Stomach (tissue), 8 donors: ENCODE measurements at regions not wholly inside any gene's neighbourhood (a gene's known extent, or its start where the extent isn't known, plus 50 kb on each side); places are given as distances from the start of the nearest gene placed in this dataset.
A peak's percentile ranks its signal among the peaks of the same experiment; 100 is the strongest.

Experiments
- DNase-seq, 2 donors: peaks; one replicate each; pipeline versions ENCODE4 v3.0.0 to v3.0.0-alpha.2; 2013 to 2019
- H3K27ac ChIP-seq, 5 donors: fragments of 200-600 bp in 4 of 5; sonication (generic) in 4 of 5; one replicate each; pipeline ENCODE4 v1.5.1; 2013 to 2019; ENCODE audit warnings: mild to moderate bottlenecking in 1 of 5, moderate library complexity in 1 of 5
- H3K27me3 ChIP-seq, 3 donors: fragments of 200-600 bp; sonication (generic); one replicate each; pipeline ENCODE4 v1.5.1; 2017 to 2019; ENCODE audit warnings: mixed run types in 1 of 3
- H3K36me3 ChIP-seq, 4 donors: fragments of 200-600 bp; sonication (generic); 1 replicate in 3 of 4; 2 replicates in 1 of 4; pipeline ENCODE4 v1.5.1; 2016 to 2019
- H3K4me1 ChIP-seq, 4 donors: fragments of 200-600 bp; sonication (generic); one replicate each; pipeline ENCODE4 v1.5.1; 2016 to 2019
- H3K4me3 ChIP-seq, 4 donors: fragments of 200-600 bp; sonication (generic) in 3 of 4; one replicate each; pipeline ENCODE4 v1.5.1; 2016 to 2019; ENCODE audit warnings: mild to moderate bottlenecking in 1 of 4
- H3K9me3 ChIP-seq, 4 donors: fragments of 200-600 bp; sonication (generic); one replicate each; pipeline ENCODE4 v1.5.1; 2016 to 2019
- EP300 ChIP-seq: sonication (generic); formaldehyde crosslinking; IDR thresholded peaks from one replicate; pipeline ENCODE4 v1.6.1; 2017; ENCODE audit warnings: antibody characterized with exemption
- POLR2A ChIP-seq, 4 donors: fragments of 450-650 bp; IDR thresholded peaks; one replicate each; pipeline ENCODE4 v1.6.1; 2016; ENCODE audit warnings: antibody characterized with exemption in 4 of 4, control low read depth in 2 of 4, mild to moderate bottlenecking in 1 of 4, moderate library complexity in 1 of 4
- POLR2AphosphoS5 ChIP-seq, 3 donors: sonication (generic); formaldehyde crosslinking; IDR thresholded peaks; one replicate each; pipeline ENCODE4 v1.6.1; 2016; ENCODE audit warnings: antibody characterized with exemption in 3 of 3
- WGBS, 5 donors: extraction: QIAGEN DNeasy Blood & Tissue Kit in 3 of 5; methylation state at CpG; one replicate each; pipeline versions ENCODE4 v1.1.5 to v1.1.7; 2013 to 2018; 5-methylcytosine and 5-hydroxymethylcytosine counted together
- intact Hi-C: fragments of 100-400 bp; cut with DNase I; formaldehyde crosslinking; loops from one replicate; pipeline ENCODE4 v1.15.1; 2023; ENCODE audit warnings: low total_unique reads
- TF ChIP-seq, protein P1 (sequence below), 7 experiments: fragments of 450-650 bp in 4 of 7; fragments of 200-600 bp in 3 of 7; sonication (generic) in 3 of 7; IDR thresholded peaks; one replicate each; pipeline ENCODE4 v1.5.1; 2016 to 2019; ENCODE audit warnings: antibody characterized with exemption in 7 of 7, control low read depth in 2 of 7, mild to moderate bottlenecking in 1 of 7
- donor health status: healthy with polysubstance abuse.
- donor health status: Bipolar disorder and iron deficiency.
- donor health status: healthy.

DNA sequence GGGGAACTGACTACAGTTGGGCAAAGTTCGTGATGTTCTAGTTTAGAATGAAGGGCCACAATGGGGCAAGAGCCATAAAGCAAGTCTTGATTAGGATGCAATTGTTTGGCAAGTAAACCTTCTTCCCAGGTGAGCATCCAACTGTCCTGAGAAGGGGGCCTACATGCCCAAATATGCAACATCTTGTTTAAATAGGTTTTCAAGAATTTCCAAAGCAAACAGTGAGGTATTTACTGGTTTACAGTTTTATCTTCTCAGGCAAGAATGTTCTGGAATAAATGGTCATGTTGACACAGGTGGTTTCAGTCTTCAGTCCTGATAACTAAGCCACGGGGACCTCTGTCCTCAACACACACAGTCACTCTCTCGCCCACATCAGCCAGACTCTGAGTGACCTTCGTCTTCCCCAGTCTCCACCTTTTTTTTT is 90.3 kb upstream of the FAM174B start:
- H3K4me1 ChIP-seq: no peaks in the 10 kb centered on the region
- H3K27me3 ChIP-seq: no peaks in the 10 kb centered on the region
- H3K36me3 ChIP-seq: no peaks in the 10 kb centered on the region
- no peak for TF ChIP-seq POLR2AphosphoS5 (IDR thresholded peaks at IDR 0.05)
- no peak for TF ChIP-seq EP300
- no peak for TF ChIP-seq POLR2A (IDR thresholded peaks at IDR 0.05)
- TF ChIP-seq, protein P1, sequence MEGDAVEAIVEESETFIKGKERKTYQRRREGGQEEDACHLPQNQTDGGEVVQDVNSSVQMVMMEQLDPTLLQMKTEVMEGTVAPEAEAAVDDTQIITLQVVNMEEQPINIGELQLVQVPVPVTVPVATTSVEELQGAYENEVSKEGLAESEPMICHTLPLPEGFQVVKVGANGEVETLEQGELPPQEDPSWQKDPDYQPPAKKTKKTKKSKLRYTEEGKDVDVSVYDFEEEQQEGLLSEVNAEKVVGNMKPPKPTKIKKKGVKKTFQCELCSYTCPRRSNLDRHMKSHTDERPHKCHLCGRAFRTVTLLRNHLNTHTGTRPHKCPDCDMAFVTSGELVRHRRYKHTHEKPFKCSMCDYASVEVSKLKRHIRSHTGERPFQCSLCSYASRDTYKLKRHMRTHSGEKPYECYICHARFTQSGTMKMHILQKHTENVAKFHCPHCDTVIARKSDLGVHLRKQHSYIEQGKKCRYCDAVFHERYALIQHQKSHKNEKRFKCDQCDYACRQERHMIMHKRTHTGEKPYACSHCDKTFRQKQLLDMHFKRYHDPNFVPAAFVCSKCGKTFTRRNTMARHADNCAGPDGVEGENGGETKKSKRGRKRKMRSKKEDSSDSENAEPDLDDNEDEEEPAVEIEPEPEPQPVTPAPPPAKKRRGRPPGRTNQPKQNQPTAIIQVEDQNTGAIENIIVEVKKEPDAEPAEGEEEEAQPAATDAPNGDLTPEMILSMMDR (IDR thresholded peaks at IDR 0.05): no peak
- WGBS, 5 donors: 44 to 62% (median 53%) methylated on average over 4 of the region's 4 CpGs
- peak in 1 of 2 donors; percentile 17 for DNase-seq
- peaks cover 0 to 3% (median 0%) of the 10 kb centered on the region in 4 donors for H3K9me3 ChIP-seq
- no peak overlapping the region for H3K27ac ChIP-seq
- intact Hi-C loops: no loop called here
- no peak overlapping the region for H3K4me3 ChIP-seq

DNA sequence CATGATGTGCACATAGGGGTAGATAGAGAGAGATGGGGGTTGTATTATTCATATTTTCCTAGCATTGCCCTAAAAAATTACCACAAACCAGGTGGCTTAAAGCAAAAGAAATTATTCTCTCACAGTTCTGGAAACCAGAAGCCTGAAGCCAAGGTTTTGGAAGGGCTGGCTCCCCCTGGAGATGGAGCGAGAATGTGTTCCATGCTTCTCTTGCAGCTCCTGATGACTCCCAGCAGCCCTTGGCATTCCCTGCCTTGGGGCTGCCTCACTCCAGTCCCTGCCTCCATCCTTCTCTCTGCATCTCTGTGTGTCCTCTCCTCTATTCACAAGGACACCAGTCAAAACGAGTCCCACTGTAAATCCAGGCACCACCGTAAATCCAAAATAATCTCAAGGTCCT is 91.5 kb upstream of the FAM174B start:
- Histone ChIP-seq H3K4me3 (no peak overlapping the region), H3K4me1 (no peaks in the 10 kb centered on the region), H3K27me3 (no peaks in the 10 kb centered on the region), H3K9me3 (peaks cover 0 to 3% (median 0%) of the 10 kb centered on the region in 4 donors), H3K27ac (no peak overlapping the region), H3K36me3 (no peaks in the 10 kb centered on the region)
- 86 to 99% (median 94%) methylated on average over 3 of the region's 3 CpGs for WGBS, 5 donors
- DNase-seq: no peak
- TF ChIP-seq, protein P1 (IDR thresholded peaks at IDR 0.05): no peak
- no peak for TF ChIP-seq POLR2A (IDR thresholded peaks at IDR 0.05)
- TF ChIP-seq EP300: no peak
- no peak for TF ChIP-seq POLR2AphosphoS5 (IDR thresholded peaks at IDR 0.05)
- intact Hi-C loops: no loop called here

DNA sequence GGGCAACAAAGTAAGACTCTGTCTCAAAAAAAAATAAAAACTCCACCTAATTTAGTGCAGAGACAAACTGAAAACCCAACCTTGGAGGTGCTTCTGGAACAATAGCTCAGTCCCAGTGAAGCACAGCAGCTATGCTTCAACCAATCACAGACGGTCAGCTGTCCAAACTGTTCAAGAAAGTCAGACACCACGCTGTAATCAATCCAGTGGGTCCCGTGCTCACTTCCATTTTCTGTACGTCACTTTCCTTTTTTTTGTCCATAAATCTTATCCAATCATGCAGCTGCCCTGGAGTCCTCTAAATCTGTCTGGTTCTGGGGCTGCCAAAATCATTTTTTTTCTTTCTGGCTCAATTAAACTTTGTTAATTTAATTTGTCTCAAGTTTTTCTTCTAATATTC is 93.6 kb upstream of the FAM174B start:
- WGBS, 5 donors: 64 to 83% (median 73%) methylated on average over 4 of the region's 4 CpGs
- no peak for DNase-seq
- intact Hi-C loops: no loop called here
- Histone ChIP-seq H3K4me3 (no peak overlapping the region), H3K9me3 (no peaks in the 10 kb centered on the region), H3K27ac (no peak overlapping the region), H3K4me1 (no peaks in the 10 kb centered on the region), H3K36me3 (no peaks in the 10 kb centered on the region), H3K27me3 (no peaks in the 10 kb centered on the region)
- TF ChIP-seq POLR2A (IDR thresholded peaks at IDR 0.05) (no peak), EP300 (no peak), POLR2AphosphoS5 (IDR thresholded peaks at IDR 0.05) (no peak)

DNA sequence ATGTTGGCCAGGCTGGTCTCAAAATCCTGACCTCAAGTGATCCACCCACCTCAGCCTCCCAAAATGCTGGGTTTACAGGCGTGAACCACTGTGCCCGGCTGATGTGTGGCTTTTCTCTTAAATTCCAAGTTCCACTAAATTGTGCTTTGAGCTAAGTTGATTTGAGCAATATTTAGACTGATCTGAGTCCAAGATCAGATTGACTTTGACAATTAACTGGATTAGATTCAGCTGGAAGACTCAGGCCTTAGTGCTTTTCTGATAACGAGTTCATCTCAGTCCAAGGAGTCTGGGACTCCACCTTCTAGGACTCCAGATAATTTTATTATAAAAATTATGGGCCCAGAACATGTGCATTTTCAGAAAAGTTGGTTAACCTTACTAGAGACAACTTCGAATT is 94.4 kb upstream of the FAM174B start:
- TF ChIP-seq POLR2A (IDR thresholded peaks at IDR 0.05): no peak
- TF ChIP-seq EP300: no peak
- TF ChIP-seq, protein P1 (IDR thresholded peaks at IDR 0.05): no peak
- TF ChIP-seq POLR2AphosphoS5 (IDR thresholded peaks at IDR 0.05): no peak
- H3K36me3 ChIP-seq: no peaks in the 10 kb centered on the region
- H3K4me1 ChIP-seq: no peaks in the 10 kb centered on the region
- 80 to 95% (median 89%) methylated on average over 4 of the region's 4 CpGs for WGBS, 5 donors
- intact Hi-C loops: no loop called here
- DNase-seq: no peak
- H3K9me3 ChIP-seq: no peaks in the 10 kb centered on the region
- no peak overlapping the region for H3K4me3 ChIP-seq
- no peaks in the 10 kb centered on the region for H3K27me3 ChIP-seq
- no peak overlapping the region for H3K27ac ChIP-seq

DNA sequence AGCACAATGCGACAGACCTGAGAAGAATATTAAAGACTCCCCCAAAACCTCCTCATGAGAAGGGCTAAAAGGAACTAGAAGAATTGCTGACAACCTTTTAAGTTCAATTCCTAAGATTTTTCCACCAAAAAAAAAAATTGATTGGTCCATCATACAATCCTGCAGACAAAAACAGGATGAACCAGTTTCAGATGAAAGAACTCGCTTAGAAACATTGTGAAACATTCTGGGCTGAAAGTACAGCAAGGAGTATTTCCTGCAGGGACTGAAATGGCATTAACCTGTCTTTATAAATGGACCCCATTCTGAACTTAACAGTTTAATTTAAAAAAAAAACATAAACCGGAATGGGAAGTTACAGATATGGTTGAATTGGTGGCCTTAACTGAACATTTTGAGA is 96.0 kb upstream of the FAM174B start:
- H3K27ac ChIP-seq: no peak overlapping the region
- H3K4me1 ChIP-seq: no peaks in the 10 kb centered on the region
- H3K27me3 ChIP-seq: no peaks in the 10 kb centered on the region
- peak in 1 of 2 donors; percentile 74 for DNase-seq
- no peak overlapping the region for H3K4me3 ChIP-seq
- no peaks in the 10 kb centered on the region for H3K9me3 ChIP-seq
- intact Hi-C loops: no loop called here
- WGBS, 5 donors: 64 to 76% (median 68%) methylated on average over 3 of the region's 3 CpGs
- H3K36me3 ChIP-seq: no peaks in the 10 kb centered on the region
- TF ChIP-seq POLR2A (IDR thresholded peaks at IDR 0.05): no peak
- no peak for TF ChIP-seq POLR2AphosphoS5 (IDR thresholded peaks at IDR 0.05)
- TF ChIP-seq, protein P1 (IDR thresholded peaks at IDR 0.05): no peak
- no peak for TF ChIP-seq EP300
